Hematopoietic multipotent progenitor cell treated with erythropoietin and hydrocortisone succinate and interleukin-3 and kit ligand, for 6 days (in vitro differentiated cells): ENCODE measurements at regions not wholly inside any gene's neighbourhood (a gene's known extent, or its start where the extent isn't known, plus 50 kb on each side); places are given as distances from the start of the nearest gene placed in this dataset.
"Not testable (repeated sequence)": the region's sequence is repeated elsewhere in the genome, so short reads cannot be mapped to it uniquely, and the experiment has no call there.

Experiments
- DNase-seq: peaks from one replicate; pipeline ENCODE4 v3.0.0-alpha.2; 2015

- DNase-seq, result no peak
Observed at GRCh38 chr3:30305021-30305420, 301.4 kb upstream of the TGFBR2 start.

- no peak for DNase-seq
Observed at GRCh38 chr3:30306896-30307295, 299.5 kb upstream of the TGFBR2 start.

- no peak for DNase-seq
Observed at GRCh38 chr3:30307372-30307950, 298.9 kb upstream of the TGFBR2 start.

- no peak for DNase-seq
Observed at GRCh38 chr3:30308131-30308530, 298.3 kb upstream of the TGFBR2 start.

GRCh38 chr3:30309961-30310954, 296.1 kb upstream of the TGFBR2 start:
- no peak for DNase-seq

GRCh38 chr3:30311781-30312180, 294.6 kb upstream of the TGFBR2 start:
- DNase-seq, result no peak

- DNase-seq, result no peak
Observed at GRCh38 chr3:30313840-30314239, 292.6 kb upstream of the TGFBR2 start.

GRCh38 chr3:30314757-30315325, 291.6 kb upstream of the TGFBR2 start:
- DNase-seq, result peak; percentile 37

GRCh38 chr3:30315447-30315846, 291.0 kb upstream of the TGFBR2 start:
- DNase-seq, result no peak

- no peak for DNase-seq
Observed at GRCh38 chr3:30317561-30317960, 288.8 kb upstream of the TGFBR2 start.

GRCh38 chr3:30318110-30318509, 288.3 kb upstream of the TGFBR2 start:
- no peak for DNase-seq

GRCh38 chr3:30319713-30320112, 286.7 kb upstream of the TGFBR2 start:
- peak; percentile 67 for DNase-seq

GRCh38 chr3:30320392-30320791, 286.0 kb upstream of the TGFBR2 start:
- DNase-seq, result no peak

GRCh38 chr3:30321065-30321464, 285.3 kb upstream of the TGFBR2 start:
- DNase-seq, result no peak

GRCh38 chr3:30323649-30324048, 282.8 kb upstream of the TGFBR2 start:
- not testable (repeated sequence) for DNase-seq

- no peak for DNase-seq
Observed at GRCh38 chr3:30324587-30324986, 281.8 kb upstream of the TGFBR2 start.

- not testable (repeated sequence) for DNase-seq
Observed at GRCh38 chr3:30327976-30328375, 278.4 kb upstream of the TGFBR2 start.

- not testable (repeated sequence) for DNase-seq
Observed at GRCh38 chr3:30328935-30329334, 277.5 kb upstream of the TGFBR2 start.

- DNase-seq, result no peak
Observed at GRCh38 chr3:30331519-30331918, 274.9 kb upstream of the TGFBR2 start.

- no peak for DNase-seq
Observed at GRCh38 chr3:30332196-30333021, 274.0 kb upstream of the TGFBR2 start.

GRCh38 chr3:30333143-30333542, 273.3 kb upstream of the TGFBR2 start:
- no peak for DNase-seq

- DNase-seq, result no peak
Observed at GRCh38 chr3:30333903-30334302, 272.5 kb upstream of the TGFBR2 start.

- DNase-seq, result no peak
Observed at GRCh38 chr3:30340500-30340899, 265.9 kb upstream of the TGFBR2 start.
